Activated naive CD8-positive, alpha-beta T cell treated with anti-CD3 and anti-CD28 coated beads, Interleukin-2, amount 10 ng/mL, durations not matched to agents 7 days and 5 days (primary cell): ENCODE measurements at regions not wholly inside any gene's neighbourhood (a gene's known extent, or its start where the extent isn't known, plus 50 kb on each side); places are given as distances from the start of the nearest gene placed in this dataset.
"Not testable (repeated sequence)": the region's sequence is repeated elsewhere in the genome, so short reads cannot be mapped to it uniquely, and the experiment has no call there.

Experiments used
- ATAC-seq: fragments of 150-1000 bp; cut with Tn5 transposase; one replicate; pipeline ENCODE4 v1.10.0; 2021; ENCODE audit warnings: low read depth, moderate library complexity
- POLR2A ChIA-PET: fragments of 350-600 bp; sonication (Branson Sonifier 250); formaldehyde crosslinking; loops from one replicate; lab custom pipeline; 2021; ENCODE audit warnings: antibody characterized with exemption; lab: Charles Lee
- DNase-seq: peaks from one replicate; pipeline ENCODE4 v3.0.0; 2021
- H3K27ac Mint-ChIP-seq: one replicate; pipeline ENCODE4 v1.8.0; 2022; ENCODE audit warnings: mild to moderate bottlenecking, mixed read lengths
- H3K27me3 Mint-ChIP-seq: one replicate; pipeline ENCODE4 v1.8.0; 2022; ENCODE audit warnings: mild to moderate bottlenecking, moderate library complexity, mixed read lengths
- H3K36me3 Mint-ChIP-seq: one replicate; pipeline ENCODE4 v1.8.0; 2021; ENCODE audit warnings: mild to moderate bottlenecking, mixed read lengths
- H3K4me1 Mint-ChIP-seq: one replicate; pipeline ENCODE4 v1.8.0; 2021; ENCODE audit warnings: mixed read lengths
- H3K4me3 Mint-ChIP-seq: one replicate; pipeline ENCODE4 v1.8.0; 2022; ENCODE audit warnings: mild to moderate bottlenecking, moderate library complexity, mixed read lengths
- H3K9me3 Mint-ChIP-seq: one replicate; pipeline ENCODE4 v1.8.0; 2021; ENCODE audit warnings: mixed read lengths

DNA sequence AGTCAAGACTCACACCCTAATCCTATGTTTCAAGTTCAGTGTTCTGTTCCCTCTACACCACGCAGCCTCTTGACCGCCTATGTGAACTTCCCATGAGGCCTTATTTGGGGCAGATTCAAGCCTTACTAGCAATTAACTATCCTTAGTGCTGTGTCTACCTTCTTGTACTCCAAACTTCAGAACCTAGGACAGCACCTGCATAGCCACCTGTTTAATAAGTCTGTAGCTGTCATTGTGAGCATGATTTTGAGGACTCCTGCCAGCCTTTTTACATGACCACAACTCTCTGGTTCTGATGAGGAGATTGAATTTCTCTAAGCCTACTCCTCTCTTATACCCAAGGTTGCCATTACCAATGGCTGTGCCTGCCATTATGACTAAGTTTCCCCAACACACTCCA is 50.8 kb upstream of the PCSK1 start:
- no peak for ATAC-seq
- Mint-ChIP-seq H3K36me3 (no peaks in the 10 kb centered on the region), H3K4me3 (no peak overlapping the region), H3K27ac (no peak overlapping the region), H3K9me3 (peaks cover 3% of the 10 kb centered on the region), H3K27me3 (no peaks in the 10 kb centered on the region), H3K4me1 (no peaks in the 10 kb centered on the region)
- POLR2A ChIA-PET = no interaction called here
- no peak for DNase-seq

DNA sequence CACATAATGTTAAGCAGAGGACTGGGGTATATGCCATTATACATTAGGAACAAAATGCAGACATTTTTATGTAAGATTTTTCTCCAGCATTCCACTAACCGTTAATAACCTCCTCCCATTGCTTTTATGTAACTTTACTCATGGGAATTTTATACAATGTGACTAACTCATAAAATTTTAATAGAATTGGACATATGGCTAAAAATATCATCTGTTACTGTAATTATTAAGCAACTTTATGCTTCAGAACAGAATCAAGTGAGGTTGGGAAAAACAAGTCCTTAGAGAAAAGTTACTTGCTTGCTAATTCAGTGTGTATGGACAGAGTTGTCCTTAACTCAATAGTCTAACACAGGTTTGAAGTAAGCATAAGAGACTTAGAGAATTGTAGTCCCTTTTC is 54.8 kb upstream of the PCSK1 start:
- H3K4me3 Mint-ChIP-seq = no peak overlapping the region
- ATAC-seq = no peak
- DNase-seq = no peak
- POLR2A ChIA-PET = no interaction called here
- peaks cover 3% of the 10 kb centered on the region for H3K9me3 Mint-ChIP-seq
- H3K36me3 Mint-ChIP-seq = no peaks in the 10 kb centered on the region
- H3K27ac Mint-ChIP-seq = no peak overlapping the region
- H3K4me1 Mint-ChIP-seq = no peaks in the 10 kb centered on the region
- no peaks in the 10 kb centered on the region for H3K27me3 Mint-ChIP-seq

DNA sequence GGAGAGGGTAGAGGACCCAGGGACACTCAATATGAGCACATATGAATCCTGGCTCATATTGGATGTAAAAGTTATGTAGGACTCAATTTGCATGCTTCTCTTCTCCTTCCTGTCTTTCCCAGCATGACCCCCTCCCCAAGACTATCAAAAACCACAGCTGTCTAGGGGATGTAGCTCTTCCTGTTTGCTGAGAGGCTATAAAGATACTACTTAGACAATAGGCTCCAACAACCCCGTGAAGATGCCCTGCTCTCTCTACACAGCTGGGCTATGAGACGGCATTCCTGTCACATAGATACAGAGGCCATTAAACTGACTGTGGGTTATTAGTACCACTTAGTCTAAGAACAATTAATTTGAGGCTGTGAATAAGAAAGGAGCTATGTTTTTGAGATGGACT is 56.5 kb upstream of the PCSK1 start:
- no peak for ATAC-seq
- Mint-ChIP-seq H3K4me3 (no peak overlapping the region), H3K4me1 (no peaks in the 10 kb centered on the region), H3K27me3 (no peaks in the 10 kb centered on the region), H3K27ac (no peak overlapping the region), H3K36me3 (no peaks in the 10 kb centered on the region), H3K9me3 (peaks cover 3% of the 10 kb centered on the region)
- POLR2A ChIA-PET = no interaction called here
- DNase-seq = no peak

DNA sequence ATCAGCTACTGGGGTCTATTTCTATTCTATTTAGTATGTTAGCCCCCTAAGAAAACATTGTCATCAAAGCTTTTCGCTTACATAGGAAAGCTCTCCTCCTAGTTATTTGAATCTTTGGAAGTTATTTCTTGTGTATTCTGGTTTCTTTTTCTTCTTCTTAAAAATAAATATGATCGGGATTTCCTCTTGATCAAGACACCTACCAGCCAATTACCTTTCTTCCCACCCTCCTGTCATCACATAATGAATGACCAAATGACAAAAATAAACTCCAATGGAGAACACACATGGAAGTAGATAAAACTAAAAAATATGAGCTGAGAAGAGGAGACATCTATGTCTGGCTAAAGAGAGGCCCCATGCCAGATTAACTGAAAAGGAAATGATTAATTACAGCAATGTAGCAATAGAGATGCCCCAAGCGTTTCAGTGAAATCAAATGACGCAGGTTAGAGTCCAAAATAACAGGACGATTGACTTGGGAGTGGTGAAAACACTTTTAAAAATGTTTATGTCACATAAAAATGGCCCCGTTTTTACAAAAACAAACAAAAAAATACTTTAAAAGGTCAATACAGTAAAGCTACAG is 59.5 kb upstream of the PCSK1 start:
- no peak for DNase-seq
- no peaks in the 10 kb centered on the region for H3K4me1 Mint-ChIP-seq

DNA sequence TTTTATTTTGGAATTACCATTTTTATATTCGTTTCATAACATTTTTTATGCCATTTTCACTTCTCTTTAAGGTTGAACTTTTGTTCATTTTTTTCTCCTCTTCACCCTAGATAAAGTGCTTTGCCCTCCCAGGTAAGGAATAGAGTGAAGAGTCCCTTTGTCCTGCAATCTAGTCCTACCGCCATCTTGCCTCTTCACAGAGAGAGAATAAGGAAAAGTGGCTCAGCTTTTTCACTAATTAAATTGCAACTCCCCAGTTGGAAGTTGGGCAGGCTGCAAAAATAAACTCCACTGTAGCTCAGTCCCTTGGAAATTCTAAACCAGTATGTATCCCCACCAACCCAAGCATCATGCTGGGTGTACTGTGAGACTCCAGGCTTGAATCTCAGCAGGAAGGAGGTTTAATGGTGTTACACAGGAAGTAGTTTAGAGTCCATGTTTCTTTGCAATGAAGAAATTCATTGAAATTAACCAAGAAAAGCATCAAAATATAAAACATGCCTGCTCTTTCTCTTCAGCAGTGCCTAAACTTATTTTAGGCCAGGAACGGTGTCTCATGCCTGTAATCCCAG is 60.3 kb upstream of the PCSK1 start:
- H3K4me1 Mint-ChIP-seq = no peaks in the 10 kb centered on the region
- ATAC-seq = no peak
- H3K4me3 Mint-ChIP-seq = no peak overlapping the region
- no peak for DNase-seq
- H3K27me3 Mint-ChIP-seq = no peaks in the 10 kb centered on the region
- POLR2A ChIA-PET = no interaction called here
- peaks cover 2% of the 10 kb centered on the region for H3K9me3 Mint-ChIP-seq
- H3K27ac Mint-ChIP-seq = no peak overlapping the region
- no peaks in the 10 kb centered on the region for H3K36me3 Mint-ChIP-seq

More for the DNA sequence above, 59.5 kb upstream of the PCSK1 start:
- Mint-ChIP-seq H3K9me3 (peaks cover 2% of the 10 kb centered on the region), H3K36me3 (no peaks in the 10 kb centered on the region), H3K4me3 (no peak overlapping the region), H3K27me3 (no peaks in the 10 kb centered on the region), H3K27ac (no peak overlapping the region)
- POLR2A ChIA-PET = no interaction called here
- no peak for ATAC-seq

DNA sequence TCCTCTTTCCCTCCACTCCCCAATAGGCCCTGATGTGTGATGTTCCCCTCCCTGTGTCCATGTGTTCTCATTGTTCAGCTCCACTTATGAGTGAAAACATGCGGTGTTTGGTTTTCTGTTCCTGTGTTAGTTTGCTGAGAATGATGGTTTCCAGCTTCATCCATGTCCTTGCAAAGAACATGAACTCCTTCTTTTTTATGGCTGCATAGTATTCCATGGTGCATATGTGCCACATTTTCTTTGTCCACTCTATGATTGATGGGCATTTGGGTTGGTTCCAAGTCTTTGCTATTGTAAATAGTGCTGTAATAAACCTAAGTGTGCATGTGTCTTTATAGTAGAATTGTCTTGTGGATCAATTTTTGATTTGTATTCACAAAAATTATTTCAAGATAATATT is 62.4 kb upstream of the PCSK1 start:
- POLR2A ChIA-PET = not testable (repeated sequence)

DNA sequence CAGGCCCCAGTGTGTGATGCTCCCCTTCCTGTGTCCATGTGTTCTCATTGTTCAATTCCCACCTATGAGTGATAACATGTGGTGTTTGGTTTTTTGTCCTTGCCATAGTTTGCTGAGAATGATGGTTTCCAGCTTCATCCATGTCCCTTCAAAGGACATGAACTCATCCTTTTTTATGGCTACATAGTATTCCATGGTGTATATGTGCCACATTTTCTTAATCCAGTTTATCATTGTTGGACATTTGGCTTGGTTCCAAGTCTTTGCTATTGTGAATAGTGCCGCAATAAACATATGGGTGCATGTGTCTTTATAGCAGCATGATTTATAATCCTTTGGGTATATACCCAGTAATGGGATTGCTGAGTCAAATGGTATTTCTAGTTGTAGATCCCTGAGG is 64.0 kb upstream of the PCSK1 start:
- H3K4me3 Mint-ChIP-seq, H3K4me1 Mint-ChIP-seq, H3K9me3 Mint-ChIP-seq, H3K36me3 Mint-ChIP-seq, ATAC-seq, H3K27me3 Mint-ChIP-seq, POLR2A ChIA-PET, H3K27ac Mint-ChIP-seq, DNase-seq: not testable (repeated sequence)

More for the DNA sequence above, 62.4 kb upstream of the PCSK1 start:
- not testable (repeated sequence) for H3K9me3 Mint-ChIP-seq, H3K4me1 Mint-ChIP-seq, H3K27me3 Mint-ChIP-seq, H3K4me3 Mint-ChIP-seq, H3K36me3 Mint-ChIP-seq, ATAC-seq, H3K27ac Mint-ChIP-seq, DNase-seq

DNA sequence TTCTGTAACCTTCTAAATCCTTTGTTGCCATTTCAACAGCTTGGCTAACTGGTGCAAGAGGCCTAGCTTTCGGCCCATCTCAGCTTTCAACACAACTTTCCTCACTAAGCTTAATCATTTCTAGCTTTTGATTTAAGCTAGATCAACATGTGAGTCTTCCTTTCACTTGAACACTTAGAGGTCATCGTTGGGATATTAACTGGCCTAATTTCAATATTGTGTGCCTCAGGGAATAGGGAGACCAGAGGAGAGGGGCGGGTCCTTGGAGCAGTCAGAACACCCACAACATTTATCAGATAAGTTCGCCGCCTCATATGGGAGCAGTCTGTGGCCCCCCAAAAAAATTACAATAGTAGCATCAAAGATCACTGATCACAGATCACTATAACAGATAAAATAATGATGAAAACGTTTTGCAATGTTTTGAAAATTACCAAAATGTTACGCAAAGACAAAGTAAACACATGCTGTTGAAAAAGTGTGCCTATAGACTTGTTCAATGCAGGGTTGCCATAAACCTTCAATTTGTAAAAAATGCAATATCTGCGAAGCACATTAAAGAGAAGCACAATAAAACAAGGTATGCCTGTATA is 66.8 kb upstream of the PCSK1 start:
- Mint-ChIP-seq H3K36me3 (peaks cover 2% of the 10 kb centered on the region), H3K4me3 (no peak overlapping the region)

DNA sequence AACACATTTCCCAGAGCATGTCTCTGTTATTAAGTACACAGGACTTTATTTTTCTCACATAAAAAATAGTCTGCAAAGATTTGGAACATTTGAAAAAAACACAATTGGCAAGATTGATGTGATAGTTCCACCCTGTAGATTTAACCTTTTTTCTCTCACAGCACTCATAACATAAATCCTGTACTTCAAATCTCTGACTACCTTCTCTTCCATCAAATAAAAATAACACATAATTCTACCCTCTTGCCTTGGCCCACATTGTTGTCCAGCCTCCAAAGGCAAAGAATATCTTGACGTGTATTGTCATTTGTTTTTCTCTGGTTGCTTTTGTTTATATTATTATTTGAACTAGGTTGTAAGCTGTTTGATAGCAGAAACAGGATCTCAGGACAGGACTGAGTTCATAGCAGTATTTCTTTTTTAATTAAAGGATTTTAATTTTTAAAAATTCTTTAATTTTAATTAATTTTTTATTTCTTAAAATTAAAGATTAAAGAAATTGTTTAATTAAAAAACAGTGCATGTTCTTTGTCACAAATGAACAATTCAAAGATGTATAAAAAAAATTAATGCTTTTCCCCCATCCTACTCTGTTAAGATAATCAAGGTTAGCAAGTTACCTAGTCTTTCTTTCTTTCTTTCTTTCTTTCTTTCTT is 69.1 kb upstream of the PCSK1 start:
- no peak overlapping the region for H3K27ac Mint-ChIP-seq
- POLR2A ChIA-PET = no interaction called here
- peaks cover 2% of the 10 kb centered on the region for H3K36me3 Mint-ChIP-seq
- H3K4me1 Mint-ChIP-seq = no peaks in the 10 kb centered on the region
- H3K9me3 Mint-ChIP-seq = no peaks in the 10 kb centered on the region
- peaks cover 16% of the 10 kb centered on the region for H3K27me3 Mint-ChIP-seq
- no peak for ATAC-seq
- H3K4me3 Mint-ChIP-seq = no peak overlapping the region
- no peak for DNase-seq

More for the DNA sequence above, 66.8 kb upstream of the PCSK1 start:
- Mint-ChIP-seq H3K4me1 (no peaks in the 10 kb centered on the region), H3K9me3 (peaks cover 2% of the 10 kb centered on the region), H3K27me3 (peaks cover 16% of the 10 kb centered on the region), H3K27ac (no peak overlapping the region)
- POLR2A ChIA-PET = no interaction called here
- ATAC-seq (no peak), DNase-seq (no peak)

DNA sequence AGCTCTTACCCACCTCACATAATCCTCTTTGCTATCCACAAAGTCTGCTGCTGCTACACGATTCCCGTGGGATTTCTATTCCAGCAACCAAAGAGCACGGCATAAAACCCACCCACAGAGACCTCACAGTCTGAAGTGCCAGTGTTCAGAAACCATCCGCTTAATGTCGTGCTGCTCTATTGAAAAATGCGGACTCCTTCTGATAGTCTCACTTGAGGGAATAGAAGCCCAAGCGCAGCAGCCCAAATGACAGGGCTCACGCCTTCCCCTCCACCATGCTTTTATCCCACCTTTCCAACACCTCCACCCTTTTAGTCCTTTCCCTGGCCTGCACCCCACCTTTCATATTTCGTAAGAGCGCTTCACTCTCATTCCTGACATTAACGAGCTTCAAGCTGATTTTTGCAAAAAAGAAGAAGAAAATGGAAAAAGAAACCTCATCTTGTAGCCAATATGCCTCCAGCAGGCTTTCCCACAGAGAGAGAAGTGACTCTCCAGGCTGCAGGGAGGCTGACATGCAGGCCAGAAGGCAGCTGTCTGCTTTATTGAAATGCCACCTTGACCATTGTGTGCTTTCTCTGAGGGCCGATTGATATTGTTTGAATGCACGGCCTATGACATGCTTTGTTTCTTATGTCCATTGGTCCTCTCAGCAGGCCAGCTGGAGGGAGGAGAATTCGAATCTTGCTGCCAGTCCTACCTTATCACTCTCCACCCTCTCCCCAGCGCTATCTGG is 70.6 kb upstream of the PCSK1 start:
- Mint-ChIP-seq H3K27ac (no peak overlapping the region), H3K9me3 (no peaks in the 10 kb centered on the region), H3K4me1 (no peaks in the 10 kb centered on the region), H3K27me3 (peaks cover 16% of the 10 kb centered on the region), H3K4me3 (no peak overlapping the region), H3K36me3 (peaks cover 2% of the 10 kb centered on the region)
- ATAC-seq = no peak
- POLR2A ChIA-PET = no interaction called here
- no peak for DNase-seq

DNA sequence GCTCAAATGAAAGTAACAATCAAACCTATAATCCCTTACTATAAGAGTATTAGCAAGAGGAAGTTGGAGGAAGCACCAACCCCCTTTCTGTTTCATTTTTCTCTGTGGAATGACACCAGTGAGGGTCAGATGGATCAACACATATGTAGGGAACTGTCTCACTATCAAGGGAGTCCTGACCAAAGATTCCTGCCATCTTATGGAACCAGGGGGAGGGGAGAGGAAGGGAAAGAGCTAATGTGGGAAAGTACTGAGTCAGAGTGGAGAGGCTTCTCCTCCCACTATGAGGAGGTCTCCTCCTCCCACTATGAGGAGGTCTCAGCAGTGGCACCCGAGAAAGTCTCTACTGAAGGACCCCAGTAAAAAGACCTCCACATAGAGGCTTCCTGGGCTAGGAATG is 73.3 kb upstream of the PCSK1 start:
- DNase-seq (no peak), ATAC-seq (no peak)
- H3K9me3 Mint-ChIP-seq = no peaks in the 10 kb centered on the region
- H3K27ac Mint-ChIP-seq = no peak overlapping the region
- peaks cover 13% of the 10 kb centered on the region for H3K27me3 Mint-ChIP-seq
- no peak overlapping the region for H3K4me3 Mint-ChIP-seq
- peaks cover 1% of the 10 kb centered on the region for H3K4me1 Mint-ChIP-seq
- POLR2A ChIA-PET = no interaction called here
- peaks cover 2% of the 10 kb centered on the region for H3K36me3 Mint-ChIP-seq

DNA sequence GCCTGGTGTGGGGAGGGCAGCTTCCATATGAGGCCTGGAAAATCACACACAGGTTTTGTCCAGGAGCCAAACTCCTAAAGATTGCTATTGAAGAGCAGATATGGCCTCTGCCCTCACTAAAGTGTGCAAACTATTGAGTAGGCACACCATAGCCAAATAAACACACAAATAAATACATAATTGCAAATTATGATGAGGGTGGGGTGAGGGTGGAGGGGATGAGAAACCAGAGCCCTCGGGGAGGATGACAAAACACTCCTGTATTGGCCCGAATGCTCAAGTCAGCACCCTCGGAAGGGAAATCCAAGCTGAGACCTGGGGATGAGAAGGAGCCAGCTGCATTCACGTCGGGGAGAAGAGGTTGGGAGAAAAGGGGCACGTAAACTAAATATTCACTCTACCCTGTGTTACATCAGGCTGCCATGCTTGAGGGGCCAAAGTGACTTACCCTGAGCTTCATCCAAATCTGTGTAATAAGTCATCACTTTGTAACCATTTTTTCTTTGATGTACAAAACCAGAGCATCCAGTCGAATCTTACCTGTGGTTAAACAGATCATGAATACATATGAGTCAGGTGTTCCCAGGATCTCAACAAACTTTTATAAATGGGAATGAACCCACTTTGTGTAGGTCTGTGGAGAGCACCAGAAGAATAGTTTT is 73.9 kb upstream of the PCSK1 start:
- no peak overlapping the region for H3K27ac Mint-ChIP-seq
- H3K9me3 Mint-ChIP-seq = no peaks in the 10 kb centered on the region
- H3K4me3 Mint-ChIP-seq = no peak overlapping the region
- H3K36me3 Mint-ChIP-seq = peaks cover 2% of the 10 kb centered on the region
- peaks cover 1% of the 10 kb centered on the region for H3K4me1 Mint-ChIP-seq
- H3K27me3 Mint-ChIP-seq = peaks cover 10% of the 10 kb centered on the region
- ATAC-seq = no peak
- POLR2A ChIA-PET = no interaction called here
- no peak for DNase-seq

DNA sequence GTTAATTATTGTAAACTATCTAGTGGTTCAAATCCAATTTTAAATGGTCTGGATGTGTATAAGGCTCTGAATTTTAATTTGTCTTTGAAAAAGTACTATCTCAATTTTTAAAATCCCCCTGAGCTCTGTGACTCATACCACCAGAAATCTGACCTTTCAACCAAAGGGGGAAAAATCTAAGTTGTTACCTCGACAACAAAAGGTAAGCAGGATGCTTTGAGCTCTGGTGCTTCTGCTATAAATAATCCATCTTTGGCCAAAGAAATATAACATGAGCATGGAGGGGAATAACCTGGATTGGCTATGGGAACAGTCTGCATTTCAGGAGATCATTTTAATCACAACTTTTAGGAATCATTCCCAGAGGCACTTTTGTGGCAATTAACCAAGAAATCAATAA is 76.3 kb upstream of the PCSK1 start:
- Mint-ChIP-seq H3K27ac (no peak overlapping the region), H3K9me3 (no peaks in the 10 kb centered on the region), H3K36me3 (no peaks in the 10 kb centered on the region), H3K27me3 (no peaks in the 10 kb centered on the region), H3K4me1 (peaks cover 1% of the 10 kb centered on the region), H3K4me3 (no peak overlapping the region)
- POLR2A ChIA-PET = no interaction called here
- DNase-seq (no peak), ATAC-seq (no peak)
